DND-41 (cell line): ENCODE measurements at regions not wholly inside any gene's neighbourhood (a gene's known extent, or its start where the extent isn't known, plus 50 kb on each side); places are given as distances from the start of the nearest gene placed in this dataset.

ENCODE experiments used
- ATAC-seq: fragments of 200-7000 bp; cut with Tn5 transposase; 3 replicates; pipeline ENCODE4 v1.9.1; 2021; ENCODE audit warnings: low read depth; ENCODE audit not compliant: insufficient read depth
- DNase-seq: peaks from one replicate; pipeline ENCODE4 v3.0.0-alpha.2; 2020
- H2AFZ ChIP-seq: 2 replicates; pipeline ENCODE4 v1.6.0; 2012; ENCODE audit warnings: low read depth, low read length
- H3K27ac ChIP-seq: 2 replicates; pipeline ENCODE4 v1.5.1; 2012; ENCODE audit warnings: low read length, inconsistent platforms
- H3K27me3 ChIP-seq: fragments of 200-600 bp; sonication (generic); 2 replicates; pipeline ENCODE4 v1.6.0; 2012; ENCODE audit warnings: low read length, mild to moderate bottlenecking, inconsistent platforms; ENCODE audit not compliant: insufficient read depth, poor library complexity
- H3K36me3 ChIP-seq: 2 replicates; pipeline ENCODE4 v1.5.1; 2012; ENCODE audit warnings: low read length, inconsistent platforms; ENCODE audit not compliant: insufficient read depth
- H3K4me1 ChIP-seq: 2 replicates; pipeline ENCODE4 v1.5.1; 2012; ENCODE audit warnings: mild to moderate bottlenecking, low read length; ENCODE audit not compliant: insufficient read depth
- H3K4me2 ChIP-seq: 2 replicates; pipeline ENCODE4 v1.6.0; 2012; ENCODE audit warnings: mild to moderate bottlenecking, moderate library complexity, low read length, inconsistent platforms; ENCODE audit not compliant: insufficient read depth
- H3K4me3 ChIP-seq, 2 experiments: fragments of 200-600 bp in 1 of 2; shearing (Covaris generic) in 1 of 2; 2 replicates each; pipeline ENCODE4 v1.5.1; 2012 to 2016; ENCODE audit warnings: inconsistent platforms in 2 of 2, low read length in 2 of 2, mild to moderate bottlenecking in 2 of 2, low read depth in 1 of 2, moderate library complexity in 1 of 2
- H3K79me2 ChIP-seq: 2 replicates; pipeline ENCODE4 v1.6.0; 2012; ENCODE audit warnings: low read length, inconsistent platforms; ENCODE audit not compliant: insufficient read depth
- H3K9ac ChIP-seq: 2 replicates; pipeline ENCODE4 v1.6.0; 2012; ENCODE audit warnings: low read depth, mild to moderate bottlenecking, inconsistent platforms, low read length, moderate library complexity
- H3K9me3 ChIP-seq: 2 replicates; pipeline ENCODE4 v1.5.1; 2012; ENCODE audit warnings: low read length, moderate library complexity, mild to moderate bottlenecking, inconsistent platforms; ENCODE audit not compliant: insufficient read depth, severe bottlenecking
- H4K20me1 ChIP-seq: 2 replicates; pipeline ENCODE4 v1.6.0; 2012; ENCODE audit warnings: low read length; ENCODE audit not compliant: insufficient read depth
- CTCF ChIP-seq: IDR thresholded peaks from 2 replicates; pipeline ENCODE4 v1.5.1; 2012; ENCODE audit warnings: borderline replicate concordance, low read length, moderate library complexity, mild to moderate bottlenecking; ENCODE audit not compliant: poor library complexity, severe bottlenecking; ENCODE audit errors: extremely low read depth
- EZH2 ChIP-seq: IDR thresholded peaks from 3 replicates; pipeline ENCODE4 v1.6.1; 2012; ENCODE audit warnings: borderline replicate concordance, low read depth, mild to moderate bottlenecking, moderate library complexity, low read length, inconsistent platforms; ENCODE audit not compliant: severe bottlenecking

- H3K4me1 ChIP-seq = no peaks in the 10 kb centered on the region
- DNase-seq = no peak
- no peaks in the 10 kb centered on the region for H3K36me3 ChIP-seq
- no peaks in the 10 kb centered on the region for H4K20me1 ChIP-seq
- H3K4me2 ChIP-seq = no peak overlapping the region
- no peaks in the 10 kb centered on the region for H3K9me3 ChIP-seq
- H3K27me3 ChIP-seq = no peaks in the 10 kb centered on the region
- H3K79me2 ChIP-seq = no peaks in the 10 kb centered on the region
- no peak for ATAC-seq
- H2AFZ ChIP-seq = no peak overlapping the region
- no peak overlapping the region for H3K27ac ChIP-seq
- H3K4me3 ChIP-seq = no peak overlapping the region
- no peak overlapping the region for H3K9ac ChIP-seq
- no peak for TF ChIP-seq EZH2
- no peak for TF ChIP-seq CTCF
Measured at GRCh38 chr1:87592156-87592555, 263.5 kb downstream of the LMO4 start.

GRCh38 chr1:87594736-87595383, 266.2 kb downstream of the LMO4 start:
- H3K79me2 ChIP-seq = no peaks in the 10 kb centered on the region
- H3K9me3 ChIP-seq = no peaks in the 10 kb centered on the region
- no peak overlapping the region for H2AFZ ChIP-seq
- H3K4me3 ChIP-seq = no peak overlapping the region
- H3K9ac ChIP-seq = no peak overlapping the region
- H3K27me3 ChIP-seq = no peaks in the 10 kb centered on the region
- no peak overlapping the region for H3K27ac ChIP-seq
- H4K20me1 ChIP-seq = no peaks in the 10 kb centered on the region
- TF ChIP-seq EZH2 = no peak
- H3K4me1 ChIP-seq = no peaks in the 10 kb centered on the region
- no peak overlapping the region for H3K4me2 ChIP-seq
- ATAC-seq = no peak
- H3K36me3 ChIP-seq = no peaks in the 10 kb centered on the region
- no peak for DNase-seq

- no peak overlapping the region for H3K4me2 ChIP-seq
- no peak overlapping the region for H3K9ac ChIP-seq
- H4K20me1 ChIP-seq = no peaks in the 10 kb centered on the region
- H3K36me3 ChIP-seq = no peaks in the 10 kb centered on the region
- no peak overlapping the region for H3K4me3 ChIP-seq
- DNase-seq (no peak), ATAC-seq (no peak)
- H2AFZ ChIP-seq = no peak overlapping the region
- H3K9me3 ChIP-seq = no peaks in the 10 kb centered on the region
- no peaks in the 10 kb centered on the region for H3K79me2 ChIP-seq
- H3K27me3 ChIP-seq = no peaks in the 10 kb centered on the region
- no peak overlapping the region for H3K27ac ChIP-seq
- TF ChIP-seq CTCF (no peak), EZH2 (no peak)
- H3K4me1 ChIP-seq = no peaks in the 10 kb centered on the region
Measured at GRCh38 chr1:87595384-87595781, 266.7 kb downstream of the LMO4 start.

- no peaks in the 10 kb centered on the region for H3K9me3 ChIP-seq
- no peaks in the 10 kb centered on the region for H4K20me1 ChIP-seq
- TF ChIP-seq EZH2 = no peak
- TF ChIP-seq CTCF = no peak
- H3K4me1 ChIP-seq = no peaks in the 10 kb centered on the region
- DNase-seq = no peak
- ATAC-seq = no peak
- H2AFZ ChIP-seq = no peak overlapping the region
- no peak overlapping the region for H3K9ac ChIP-seq
- H3K36me3 ChIP-seq = no peaks in the 10 kb centered on the region
- no peak overlapping the region for H3K27ac ChIP-seq
- no peaks in the 10 kb centered on the region for H3K79me2 ChIP-seq
- no peak overlapping the region for H3K4me3 ChIP-seq
- no peak overlapping the region for H3K4me2 ChIP-seq
- H3K27me3 ChIP-seq = no peaks in the 10 kb centered on the region
Measured at GRCh38 chr1:87598429-87598828, 269.7 kb downstream of the LMO4 start.
